GM10266 (cell line): ENCODE measurements at regions not wholly inside any gene's neighbourhood (a gene's known extent, or its start where the extent isn't known, plus 50 kb on each side); places are given as distances from the start of the nearest gene placed in this dataset.

Experiments
- DNase-seq: peaks from one replicate; pipeline ENCODE4 v3.0.0; 2012; ENCODE audit errors: extremely low spot score
- CTCF ChIP-seq: IDR thresholded peaks from 2 replicates; pipeline ENCODE4 v1.5.1; 2012; ENCODE audit warnings: mild to moderate bottlenecking, low read depth; ENCODE audit not compliant: control insufficient read depth, insufficient read depth; ENCODE audit errors: missing control alignments

DNA sequence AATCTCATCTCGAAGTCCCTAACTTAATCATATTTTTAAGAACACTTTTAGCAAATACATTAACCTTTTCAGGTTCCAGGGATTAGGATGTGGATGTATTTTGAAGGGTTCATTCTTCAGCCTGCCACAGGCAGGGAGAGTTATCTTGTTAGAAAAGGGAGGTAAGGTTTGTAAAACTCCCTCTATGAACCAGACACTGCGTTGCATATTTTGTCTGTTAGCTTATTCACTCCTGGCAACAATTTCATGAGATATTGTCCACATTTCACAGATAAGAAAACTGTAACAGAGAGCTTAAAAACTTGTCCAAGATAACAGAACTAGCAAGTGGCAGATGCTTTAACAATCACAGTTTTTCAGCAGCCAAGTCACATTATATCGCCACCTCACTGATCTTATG is 155.4 kb downstream of the DIPK2A start:
- TF ChIP-seq CTCF: no peak
- DNase-seq: no peak

GRCh38 chr3:144127700-144128099 is 156.1 kb downstream of the DIPK2A start:
- TF ChIP-seq CTCF: no peak
- DNase-seq: no peak

DNA sequence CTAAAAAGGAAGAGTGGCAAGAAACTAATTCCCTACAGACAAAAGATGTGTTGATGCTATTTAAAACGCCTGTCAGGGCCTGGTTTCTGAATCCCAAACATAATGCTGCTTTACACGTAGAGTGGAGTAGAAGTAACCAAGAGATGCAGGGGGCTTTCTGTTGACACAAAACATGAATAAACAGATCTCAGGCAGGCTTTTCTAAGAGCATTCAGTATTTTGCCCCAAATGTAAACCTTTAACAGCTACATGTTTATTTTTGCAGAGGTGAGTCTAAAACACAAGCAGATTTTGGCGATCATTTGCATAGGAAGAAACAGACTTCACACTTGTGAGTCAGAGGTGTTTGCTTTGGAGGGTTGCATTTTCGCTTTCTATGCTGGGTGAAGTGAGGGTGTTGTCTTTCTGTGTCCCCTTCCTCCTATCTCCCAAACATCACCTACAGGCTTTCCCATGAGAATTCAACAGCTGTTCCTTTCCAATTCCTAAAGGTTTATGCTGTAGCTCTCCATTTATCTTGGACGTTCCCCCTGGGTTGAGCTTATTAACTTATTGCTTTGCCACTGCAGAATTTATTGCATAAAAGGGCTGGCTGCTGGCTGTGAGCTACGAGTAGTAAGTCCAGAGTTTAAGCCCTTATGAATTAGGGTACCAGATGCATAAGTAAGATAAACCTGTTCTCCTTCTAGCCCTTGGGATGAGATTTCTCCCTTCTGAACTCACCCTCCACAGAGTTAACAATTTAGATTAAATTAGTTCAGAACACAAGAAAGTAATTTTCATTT is 156.7 kb downstream of the DIPK2A start:
- peak; percentile 42 for DNase-seq
- TF ChIP-seq CTCF: no peak

- DNase-seq: no peak
- TF ChIP-seq CTCF: no peak
Observed at GRCh38 chr3:144129536-144130214, 158.1 kb downstream of the DIPK2A start.

GRCh38 chr3:144141074-144141473 is 169.5 kb downstream of the DIPK2A start:
- no peak for DNase-seq
- TF ChIP-seq CTCF: no peak

DNA sequence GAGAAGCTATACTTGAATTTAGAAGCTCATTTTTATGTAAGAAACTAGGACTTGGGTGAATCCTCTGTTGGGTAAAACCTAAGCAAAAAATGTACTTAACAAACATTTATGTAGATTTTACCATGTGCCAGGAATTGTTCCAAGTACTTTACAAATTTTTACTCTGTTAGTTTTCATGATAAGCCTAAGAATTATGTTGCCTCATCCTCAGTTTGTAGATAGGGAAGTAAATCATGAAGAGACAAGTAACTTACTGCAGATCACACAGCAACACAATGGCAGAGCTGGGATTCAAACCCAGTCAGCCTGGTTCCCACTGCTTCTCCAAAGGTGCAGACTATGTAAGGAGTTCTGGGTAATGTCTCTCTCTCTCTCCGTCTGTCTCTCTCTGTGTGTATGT is 169.9 kb downstream of the DIPK2A start:
- no peak for DNase-seq
- no peak for TF ChIP-seq CTCF
